H1 (cell line): ENCODE measurements at regions not wholly inside any gene's neighbourhood (a gene's known extent, or its start where the extent isn't known, plus 50 kb on each side); places are given as distances from the start of the nearest gene placed in this dataset.

Experiments
- CTCF ChIA-PET: fragments of 300-600 bp; sonication (Branson Sonifier 250); formaldehyde crosslinking; loops from one replicate; lab custom pipeline; 2021; ENCODE audit not compliant: partially characterized antibody; lab: Charles Lee
- POLR2A ChIA-PET: fragments of 300-600 bp; sonication (Branson Sonifier 250); formaldehyde crosslinking; loops from one replicate; lab custom pipeline; 2021; ENCODE audit warnings: inconsistent platforms; ENCODE audit not compliant: partially characterized antibody; lab: Charles Lee
- DNase-seq, 2 experiments: peaks; one replicate each; pipeline versions ENCODE4 v3.0.0 to v3.0.0-alpha.2; 2010 to 2022; ENCODE audit warnings: low spot score in 2 of 2, low read depth in 1 of 2, mixed read lengths in 1 of 2
- FAIRE-seq: peaks from 2 replicates; lab custom pipeline; 2011; peaks lifted over from hg19 to GRCh38; lab: Jason Lieb, UNC
- H2AFZ ChIP-seq: 2 replicates; pipeline ENCODE4 v1.8.1; 2012; ENCODE audit warnings: low read length, inconsistent platforms
- H2AK5ac ChIP-seq: 2 replicates; pipeline ENCODE4 v1.6.1; 2013; ENCODE audit warnings: low read depth, low read length
- H2BK120ac ChIP-seq: replicated peaks from 2 replicates; pipeline ENCODE3; 2013; ENCODE audit warnings: low read depth, low read length, inconsistent platforms
- H2BK12ac ChIP-seq: 2 replicates; pipeline ENCODE4 v1.6.1; 2013; ENCODE audit warnings: low read depth, low read length
- H2BK15ac ChIP-seq: 2 replicates; pipeline ENCODE4 v1.6.1; 2013; ENCODE audit warnings: low read length
- H2BK20ac ChIP-seq: 2 replicates; pipeline ENCODE4 v1.6.1; 2013; ENCODE audit warnings: low read length
- H2BK5ac ChIP-seq: 2 replicates; pipeline ENCODE4 v1.6.1; 2013; ENCODE audit warnings: low read depth, low read length
- H3K14ac ChIP-seq: 2 replicates; pipeline ENCODE4 v1.6.1; 2013; ENCODE audit warnings: inconsistent platforms; ENCODE audit not compliant: insufficient read length
- H3K18ac ChIP-seq: 2 replicates; pipeline ENCODE4 v1.6.1; 2013; ENCODE audit warnings: low read length; ENCODE audit errors: extremely low read depth
- H3K23ac ChIP-seq: 2 replicates; pipeline ENCODE4 v1.6.1; 2013; ENCODE audit warnings: inconsistent platforms; ENCODE audit not compliant: insufficient read length
- H3K23me2 ChIP-seq: 2 replicates; pipeline ENCODE4 v1.6.1; 2013; ENCODE audit warnings: low read depth, low read length
- H3K27ac ChIP-seq: 2 replicates; pipeline ENCODE4 v1.6.1; 2011; ENCODE audit warnings: low read depth, low read length, inconsistent platforms
- H3K27me3 ChIP-seq, 4 experiments: replicated peaks in 1 of 4; 1 replicate in 1 of 4; 2 replicates in 3 of 4; pipeline versions ENCODE4 v1.6.1 to v1.8.1; 2011 to 2013; ENCODE audit warnings: low read length in 3 of 4, mild to moderate bottlenecking in 3 of 4, inconsistent platforms in 2 of 4, mixed read lengths in 2 of 4, moderate library complexity in 1 of 4; ENCODE audit not compliant: control insufficient read depth in 3 of 4, insufficient read depth in 3 of 4; ENCODE audit errors: extremely low read depth in 1 of 4
- H3K36me3 ChIP-seq, 4 experiments: 2 replicates each; pipeline versions ENCODE4 v1.6.1 to v1.8.1; 2011 to 2013; ENCODE audit warnings: mild to moderate bottlenecking in 4 of 4, low read length in 3 of 4, moderate library complexity in 2 of 4, control low read depth in 1 of 4, inconsistent platforms in 1 of 4; ENCODE audit not compliant: insufficient read depth in 4 of 4, control insufficient read depth in 2 of 4
- H3K4ac ChIP-seq: replicated peaks from 2 replicates; pipeline ENCODE3; 2013; ENCODE audit warnings: low read length, low read depth, mixed read lengths, inconsistent platforms; ENCODE audit not compliant: insufficient read length
- H3K4me1 ChIP-seq, 4 experiments: replicated peaks in 1 of 4; 1 replicate in 1 of 4; 2 replicates in 3 of 4; pipeline versions ENCODE4 v1.6.1 to v1.8.1; 2011 to 2013; ENCODE audit warnings: low read length in 3 of 4, inconsistent platforms in 2 of 4, mixed read lengths in 1 of 4; ENCODE audit not compliant: insufficient read depth in 4 of 4, control insufficient read depth in 3 of 4
- H3K4me2 ChIP-seq, 2 experiments: 2 replicates each; pipeline versions ENCODE4 v1.6.1 to v1.8.1; 2011 to 2013; ENCODE audit warnings: low read depth in 2 of 2, low read length in 2 of 2, control low read depth in 1 of 2, inconsistent platforms in 1 of 2, mild to moderate bottlenecking in 1 of 2; ENCODE audit not compliant: insufficient read depth in 1 of 2
- H3K4me3 ChIP-seq, 4 experiments: fragments of 200-600, 300-600 bp in 1 of 4; sonication (generic), shearing (Covaris generic), sonication (Bioruptor Twin) in 1 of 4; 2 replicates each; pipeline versions ENCODE4 v1.5.1 to v1.8.1; 2011 to 2016; ENCODE audit warnings: low read length in 4 of 4, low read depth in 3 of 4, control low read depth in 2 of 4, inconsistent platforms in 2 of 4, mild to moderate bottlenecking in 2 of 4, mixed read lengths in 1 of 4, moderate library complexity in 1 of 4; ENCODE audit not compliant: insufficient read depth in 2 of 4; ENCODE audit errors: extremely low read depth in 1 of 4
- H3K56ac ChIP-seq: replicated peaks from 2 replicates; pipeline ENCODE3; 2013; ENCODE audit warnings: low read depth, mild to moderate bottlenecking, mixed read lengths, low read length, inconsistent platforms; ENCODE audit not compliant: insufficient read length
- H3K79me1 ChIP-seq: 2 replicates; pipeline ENCODE4 v1.6.1; 2013; ENCODE audit warnings: low read depth, low read length, control low read depth
- H3K79me2 ChIP-seq, 2 experiments: 2 replicates each; pipeline versions ENCODE4 v1.6.1 to v1.8.1; 2012 to 2013; ENCODE audit warnings: low read length in 2 of 2, mild to moderate bottlenecking in 2 of 2, inconsistent platforms in 1 of 2; ENCODE audit not compliant: insufficient read depth in 2 of 2, control insufficient read depth in 1 of 2
- H3K9ac ChIP-seq, 4 experiments: replicated peaks in 1 of 4; 1 replicate in 1 of 4; 2 replicates in 3 of 4; pipeline versions ENCODE4 v1.6.1 to v1.8.1; 2011 to 2013; ENCODE audit warnings: low read depth in 3 of 4, low read length in 3 of 4, control low read depth in 2 of 4, mild to moderate bottlenecking in 2 of 4, moderate library complexity in 2 of 4, inconsistent platforms in 1 of 4; ENCODE audit errors: extremely low read depth in 1 of 4
- H3K9me3 ChIP-seq, 2 experiments: 2 replicates each; pipeline versions ENCODE4 v1.6.1 to v1.8.1; 2012 to 2013; ENCODE audit warnings: mild to moderate bottlenecking in 2 of 2, moderate library complexity in 2 of 2, control low read depth in 1 of 2, inconsistent platforms in 1 of 2, low read depth in 1 of 2, low read length in 1 of 2, mixed read lengths in 1 of 2; ENCODE audit not compliant: insufficient read depth in 2 of 2
- H4K20me1 ChIP-seq, 2 experiments: replicated peaks in 1 of 2; 2 replicates each; pipeline versions ENCODE3 to v1.8.1; 2011 to 2013; ENCODE audit warnings: inconsistent platforms in 2 of 2, low read length in 2 of 2, mild to moderate bottlenecking in 1 of 2; ENCODE audit not compliant: insufficient read depth in 2 of 2, control insufficient read depth in 1 of 2
- H4K5ac ChIP-seq: 2 replicates; pipeline ENCODE4 v1.6.1; 2013; ENCODE audit warnings: low read length, low read depth, mixed read lengths, inconsistent platforms; ENCODE audit not compliant: insufficient read length
- H4K8ac ChIP-seq: 2 replicates; pipeline ENCODE4 v1.8.0; 2013; ENCODE audit warnings: mild to moderate bottlenecking, moderate library complexity, low read length, inconsistent platforms; ENCODE audit not compliant: insufficient read depth; ENCODE audit errors: extremely low read depth
- H4K91ac ChIP-seq: replicated peaks from 2 replicates; pipeline ENCODE3; 2013; ENCODE audit warnings: low read length, mixed read lengths, inconsistent platforms; ENCODE audit not compliant: insufficient read length
- KDM4A ChIP-seq: IDR thresholded peaks from one replicate; pipeline ENCODE4 v1.7.1; 2012; ENCODE audit warnings: low read depth, mild to moderate bottlenecking, moderate library complexity, low read length, inconsistent platforms; ENCODE audit not compliant: severe bottlenecking
- MAFK ChIP-seq: IDR thresholded peaks from 2 replicates; pipeline ENCODE4 v1.6.1; 2012; ENCODE audit warnings: low read depth, mild to moderate bottlenecking, improper control_type of control experiment, low read length
- RAD21 ChIP-seq, 2 experiments: IDR thresholded peaks in 1 of 2; conservative IDR thresholded peaks in 1 of 2; 2 replicates each; pipeline ENCODE4 v1.6.1; 2011; ENCODE audit warnings: low read depth in 2 of 2, low read length in 2 of 2, improper control_type of control experiment in 1 of 2, inconsistent platforms in 1 of 2, mild to moderate bottlenecking in 1 of 2, moderate library complexity in 1 of 2
- TBP ChIP-seq: IDR thresholded peaks from 2 replicates; pipeline ENCODE4 v1.6.1; 2011; ENCODE audit warnings: low read depth, low read length, improper control_type of control experiment
- WGBS, 2 experiments: shearing (Covaris generic) in 1 of 2; methylation state at CpG; one replicate each; pipeline versions ENCODE4 v1.1.6 to v1.1.7; 2013 to 2015; ENCODE audit warnings: low lambda C conversion rate in 2 of 2, mixed read lengths in 2 of 2, inconsistent platforms in 1 of 2, low coverage in 1 of 2, missing lambda C conversion rate in 1 of 2; ENCODE audit not compliant: insufficient replicate concordance in 2 of 2, insufficient coverage in 1 of 2, insufficient read length in 1 of 2; ENCODE audit errors: extremely low coverage in 1 of 2, missing lambda C conversion rate in 1 of 2; 5-methylcytosine and 5-hydroxymethylcytosine counted together
- TF ChIP-seq, protein P1 (sequence below): IDR thresholded peaks from 2 replicates; pipeline ENCODE4 v1.6.1; 2012; ENCODE audit warnings: inconsistent platforms

DNA sequence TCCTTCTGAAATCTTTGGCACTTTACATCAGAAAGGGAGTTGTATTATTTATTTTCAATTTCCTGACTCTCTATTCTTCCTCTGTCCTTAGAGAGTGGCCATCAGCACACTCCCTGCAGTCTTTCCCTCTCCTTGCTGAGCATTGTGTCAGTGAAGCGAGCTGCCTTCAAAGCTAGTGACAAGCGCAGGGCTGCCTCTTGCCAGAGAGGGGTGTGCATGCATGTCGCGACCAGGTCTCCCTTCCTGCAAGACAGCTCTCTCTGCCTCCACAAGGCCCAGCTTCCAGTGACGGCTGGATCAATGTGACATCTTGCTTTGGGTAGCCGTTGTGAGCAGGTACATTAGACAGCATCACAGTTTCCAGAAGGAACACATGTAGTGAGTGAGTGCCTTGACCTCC lies 810.9 kb upstream of the TENM3 start:
- Histone ChIP-seq H2BK15ac (no peak overlapping the region), H3K27me3 (no peaks in the 10 kb centered on the region), H3K9me3 (no peaks in the 10 kb centered on the region), H3K36me3 (no peaks in the 10 kb centered on the region)
- WGBS, 2 experiments: 51% methylated on average over 5 of the region's 6 CpGs; no CpG with 5 or more reads in 1 of the 2 experiments
- FAIRE-seq: no peak
- DNase-seq: peak; percentile 1 to 50
- TF ChIP-seq TBP (no peak), RAD21 (IDR thresholded peaks at IDR 0.05 in 1 of 2, conservative IDR thresholded peaks at IDR 0.05 in 1 of 2; ENCODE audit: low read depth in 2 of 2, low read length in 2 of 2) (peak in 1 of 2 experiments; percentile 19; a peak in 1 of 4 replicates), KDM4A (no peak), MAFK (no peak)
- TF ChIP-seq, protein P1, sequence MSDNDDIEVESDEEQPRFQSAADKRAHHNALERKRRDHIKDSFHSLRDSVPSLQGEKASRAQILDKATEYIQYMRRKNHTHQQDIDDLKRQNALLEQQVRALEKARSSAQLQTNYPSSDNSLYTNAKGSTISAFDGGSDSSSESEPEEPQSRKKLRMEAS: no peak
- TF ChIP-seq, all 59 proteins: peak for 1
- Histone ChIP-seq H2BK20ac (no peak overlapping the region), H3K79me2 (no peaks in the 10 kb centered on the region), H3K4ac (no peak overlapping the region), H3K4me1 (peaks cover 0 to 6% (median 6%) of the 10 kb centered on the region in 4 experiments; a peak in 6 of 7 replicates), H3K27ac (no peak overlapping the region), H4K20me1 (no peaks in the 10 kb centered on the region), H3K4me2 (0 out of 4 replicates have a peak overlapping the region, but pooled peaks of 1 of the 2 experiments have one; percentile 23), H4K5ac (no peak overlapping the region), H3K9ac (no peak overlapping the region), H3K14ac (peak overlapping the region; percentile 45), H2AFZ (peak overlapping the region; percentile 90), H4K8ac (no peak overlapping the region), H3K23ac (no peak overlapping the region), H2AK5ac (no peak overlapping the region), H2BK12ac (no peak overlapping the region), H3K23me2 (no peaks in the 10 kb centered on the region), H2BK120ac (no peak overlapping the region), H4K91ac (no peak overlapping the region), H3K18ac (no peak overlapping the region), H2BK5ac (no peak overlapping the region), H3K4me3 (no peak overlapping the region), H3K56ac (no peak overlapping the region), H3K79me1 (no peaks in the 10 kb centered on the region)
- POLR2A ChIA-PET: interaction anchor here (0.6 to 0.9 kb wide), 2 partner anchors 11 to 26 kb away, joined by 3 to 5 read pairs; no protein-coding TSS in a partner anchor
- CTCF ChIA-PET: interaction anchor here (0.7 kb wide), 1 partner anchor 9 kb away, joined by 5 read pairs; no protein-coding TSS in a partner anchor
